NCI-H2196 (cell line): ENCODE measurements at regions not wholly inside any gene's neighbourhood (a gene's known extent, or its start where the extent isn't known, plus 50 kb on each side); places are given as distances from the start of the nearest gene placed in this dataset.
"Not testable (repeated sequence)": the region's sequence is repeated elsewhere in the genome, so short reads cannot be mapped to it uniquely, and the experiment has no call there.

Source experiments
- DNase-seq: peaks from one replicate; lab custom pipeline; 2025; ENCODE audit not compliant: unreplicated experiment; lab: John Stamatoyannopoulos, UW

GRCh38 chr1:190667914-190668313 lies 190.2 kb upstream of the BRINP3 start:
- no peak for DNase-seq

GRCh38 chr1:190679044-190679443 lies 201.4 kb upstream of the BRINP3 start:
- no peak for DNase-seq

- DNase-seq = no peak
These were observed 201.8 kb upstream of the BRINP3 start for GRCh38 chr1:190679454-190679853.

- no peak for DNase-seq
These were observed 202.3 kb upstream of the BRINP3 start for GRCh38 chr1:190679983-190680382.

- no peak for DNase-seq
These were observed 208.0 kb upstream of the BRINP3 start for GRCh38 chr1:190685676-190686075.

GRCh38 chr1:190688096-190688495 lies 210.4 kb upstream of the BRINP3 start:
- no peak for DNase-seq

GRCh38 chr1:190698488-190698887 lies 220.8 kb upstream of the BRINP3 start:
- DNase-seq = not testable (repeated sequence)

- DNase-seq = no peak
These were observed 221.5 kb upstream of the BRINP3 start for GRCh38 chr1:190699165-190699564.

- no peak for DNase-seq
These were observed 230.9 kb upstream of the BRINP3 start for GRCh38 chr1:190708418-190709057.

GRCh38 chr1:190711069-190711468 lies 233.4 kb upstream of the BRINP3 start:
- DNase-seq = no peak

GRCh38 chr1:190717055-190717454 lies 239.4 kb upstream of the BRINP3 start:
- DNase-seq = no peak

- no peak for DNase-seq
These were observed 259.4 kb upstream of the BRINP3 start for GRCh38 chr1:190736971-190737590.

- no peak for DNase-seq
These were observed 260.7 kb upstream of the BRINP3 start for GRCh38 chr1:190738317-190738716.

GRCh38 chr1:190739926-190740325 lies 262.3 kb upstream of the BRINP3 start:
- DNase-seq = no peak

GRCh38 chr1:190747704-190748103 lies 270.0 kb upstream of the BRINP3 start:
- no peak for DNase-seq

GRCh38 chr1:190752131-190752530 lies 274.5 kb upstream of the BRINP3 start:
- no peak for DNase-seq

GRCh38 chr1:190754666-190755065 lies 277.0 kb upstream of the BRINP3 start:
- DNase-seq = peak; percentile 2

GRCh38 chr1:190759807-190760206 lies 282.1 kb upstream of the BRINP3 start:
- no peak for DNase-seq

- no peak for DNase-seq
These were observed 284.7 kb upstream of the BRINP3 start for GRCh38 chr1:190762325-190762724.

- DNase-seq = no peak
These were observed 315.2 kb upstream of the BRINP3 start for GRCh38 chr1:190792873-190793272.

- no peak for DNase-seq
These were observed 330.0 kb upstream of the BRINP3 start for GRCh38 chr1:190807629-190808028.

GRCh38 chr1:190808035-190808434 lies 330.4 kb upstream of the BRINP3 start:
- DNase-seq = no peak

GRCh38 chr1:190809312-190809711 lies 331.6 kb upstream of the BRINP3 start:
- DNase-seq = no peak
